ENCODE measurements at regions not wholly inside any gene's neighbourhood (a gene's known extent, or its start where the extent isn't known, plus 50 kb on each side); places are given as distances from the start of the nearest gene placed in this dataset.

GRCh38 chr17:65403626-65404025 lies 157.8 kb downstream of the AXIN2 start:
- DNase-seq = no peak

GRCh38 chr17:65402513-65403496 lies 158.6 kb downstream of the AXIN2 start:
- DNase-seq = no peak

DNA sequence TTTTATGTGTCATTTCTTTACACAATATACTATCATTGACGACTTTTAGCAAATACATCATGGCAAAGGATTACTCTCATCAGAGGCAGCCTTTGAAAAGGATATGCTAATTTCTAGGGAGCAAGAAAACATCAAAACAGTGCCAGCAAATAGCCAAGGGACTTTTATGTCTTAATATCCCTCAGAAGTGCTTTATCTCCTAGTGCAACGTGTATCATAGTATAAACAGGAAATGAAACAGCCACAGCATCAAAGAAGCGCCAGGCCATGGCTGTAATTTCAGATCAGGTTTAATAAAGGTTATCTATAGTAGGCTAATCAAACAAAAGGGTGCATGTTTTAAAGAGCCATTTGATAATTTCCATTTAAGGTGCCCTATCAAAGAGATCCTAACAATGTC lies 159.9 kb downstream of the AXIN2 start:
- no peak for DNase-seq

DNA sequence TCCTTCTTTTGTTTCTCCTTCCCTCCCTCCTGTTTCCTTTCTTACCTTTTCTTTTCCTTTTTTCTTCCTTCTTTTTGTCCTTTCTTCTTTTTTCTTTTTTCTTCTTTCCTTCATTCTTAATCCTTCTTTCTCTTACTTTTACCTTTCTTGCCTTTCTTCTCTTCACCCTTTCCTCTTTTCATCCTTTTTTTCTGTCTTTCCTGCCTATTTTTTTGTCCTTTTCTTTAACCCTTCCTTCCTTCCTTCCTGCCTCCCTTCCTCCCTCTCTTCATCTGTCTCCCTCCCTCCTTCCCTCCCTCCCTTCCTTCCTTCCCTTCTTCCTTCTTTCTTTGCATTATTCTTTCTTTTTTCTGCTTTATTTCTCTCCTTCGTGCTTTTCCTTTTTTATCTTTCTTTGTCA lies 160.7 kb downstream of the AXIN2 start:
- no peak for DNase-seq

DNA sequence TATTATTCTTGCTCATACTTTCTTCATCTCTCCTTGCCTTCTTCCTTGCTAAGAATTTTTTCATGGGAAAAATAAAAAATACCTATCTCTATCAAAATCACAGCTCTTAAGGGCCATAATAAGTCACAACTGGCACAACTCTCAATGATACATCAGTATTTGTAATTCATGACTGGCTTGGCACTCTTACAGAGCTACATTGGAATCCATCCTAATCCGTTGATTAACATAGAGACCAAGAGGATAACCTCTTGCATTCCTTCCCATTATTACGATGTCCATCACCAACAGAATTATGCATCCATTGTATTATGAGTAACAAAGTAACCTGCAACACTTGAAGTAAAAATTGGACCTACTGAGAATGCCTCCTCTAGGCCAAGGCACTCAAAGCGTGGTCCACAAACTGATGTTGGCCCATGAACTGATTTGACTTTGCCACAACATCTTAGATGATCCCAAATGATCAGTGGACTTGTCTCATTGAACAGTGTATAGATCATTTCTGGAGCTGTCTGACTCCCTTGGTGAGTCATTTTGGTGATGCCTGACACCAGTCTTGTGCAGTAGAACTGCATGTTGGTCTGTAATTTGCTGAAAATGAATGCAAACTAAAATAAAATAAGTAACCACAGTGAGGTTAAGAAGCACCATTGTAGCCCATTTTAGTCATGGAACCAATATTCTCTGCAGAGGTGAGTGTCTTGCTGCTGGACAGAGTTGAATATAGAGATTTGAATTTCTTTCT lies 163.2 kb downstream of the AXIN2 start:
- no peak for DNase-seq

- DNase-seq = no peak
These were observed 165.5 kb downstream of the AXIN2 start for GRCh38 chr17:65395924-65396323.

DNA sequence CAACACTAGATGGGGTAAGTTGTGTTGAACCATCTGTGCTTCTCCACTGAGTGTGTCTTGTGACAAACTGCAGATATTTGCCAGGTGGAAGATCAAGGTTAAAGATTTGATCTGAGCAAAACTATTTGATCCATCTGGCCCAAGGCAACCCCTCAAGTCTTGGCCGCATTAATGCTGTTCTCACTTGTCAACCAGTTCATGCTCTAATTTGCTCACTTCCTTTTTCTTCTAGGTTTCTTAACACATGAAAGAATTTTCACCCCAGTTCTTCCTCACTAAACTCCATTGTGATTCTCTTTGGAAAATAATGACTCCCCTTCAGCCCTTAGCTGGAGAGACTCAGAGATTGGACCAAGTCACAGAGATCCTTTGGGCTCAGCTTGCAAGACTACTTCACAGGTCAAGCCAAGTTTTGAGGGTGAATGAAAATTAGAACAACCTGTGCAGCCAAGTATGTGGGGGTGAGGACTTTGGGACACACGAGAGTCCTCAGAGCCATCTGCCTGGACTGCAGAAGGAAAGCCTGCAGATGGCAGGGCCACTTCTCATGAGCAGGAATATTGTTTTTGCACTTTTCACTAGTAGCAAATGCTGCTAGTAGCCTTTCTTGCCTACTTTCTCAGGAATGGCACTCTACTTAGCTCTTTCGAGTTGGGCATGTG lies 166.5 kb downstream of the AXIN2 start:
- DNase-seq = no peak

DNA sequence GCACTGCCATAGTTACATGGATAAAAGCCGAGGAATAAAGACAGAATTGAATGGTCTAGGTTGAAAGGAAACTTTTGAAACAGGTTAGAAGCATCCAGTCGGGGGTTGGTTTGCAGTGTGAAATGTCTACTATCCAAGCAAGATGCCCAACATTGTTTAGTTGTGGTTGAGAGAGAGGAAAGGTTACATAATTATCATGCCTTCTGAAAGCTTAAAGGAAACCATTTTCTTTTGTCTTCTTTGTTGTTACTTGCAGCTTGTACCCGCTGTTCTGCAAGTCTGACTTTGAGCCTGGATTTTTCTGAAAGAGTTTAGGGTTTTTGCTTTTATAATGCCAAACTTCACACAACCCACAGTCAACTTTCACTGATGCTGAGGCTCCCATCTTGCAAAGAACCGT lies 167.9 kb downstream of the AXIN2 start:
- DNase-seq = no peak

DNA sequence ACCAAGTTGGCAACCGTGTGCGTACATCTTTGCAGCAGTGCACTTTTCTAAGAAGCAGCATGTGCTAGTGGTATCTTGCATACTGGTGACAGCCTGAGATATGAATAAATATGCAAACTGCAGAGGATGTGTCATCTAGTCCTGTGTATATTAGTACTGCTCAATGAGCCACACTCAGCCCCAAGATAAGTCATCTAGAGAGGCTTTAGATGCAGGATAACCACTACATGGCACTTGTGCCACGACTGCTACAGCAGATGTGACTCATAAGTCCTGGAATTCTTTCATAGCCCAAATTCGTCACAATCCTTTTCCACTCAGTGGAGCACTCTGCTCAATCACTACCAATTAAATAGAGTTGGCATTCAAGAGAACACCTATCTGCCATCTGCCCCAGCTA lies 171.5 kb downstream of the AXIN2 start:
- DNase-seq = no peak

- no peak for DNase-seq
These were observed 172.0 kb downstream of the AXIN2 start for GRCh38 chr17:65389426-65389825.

- no peak for DNase-seq
These were observed 172.5 kb downstream of the AXIN2 start for GRCh38 chr17:65388911-65389310.

- no peak for DNase-seq
These were observed 174.1 kb downstream of the AXIN2 start for GRCh38 chr17:65387322-65387721.

DNA sequence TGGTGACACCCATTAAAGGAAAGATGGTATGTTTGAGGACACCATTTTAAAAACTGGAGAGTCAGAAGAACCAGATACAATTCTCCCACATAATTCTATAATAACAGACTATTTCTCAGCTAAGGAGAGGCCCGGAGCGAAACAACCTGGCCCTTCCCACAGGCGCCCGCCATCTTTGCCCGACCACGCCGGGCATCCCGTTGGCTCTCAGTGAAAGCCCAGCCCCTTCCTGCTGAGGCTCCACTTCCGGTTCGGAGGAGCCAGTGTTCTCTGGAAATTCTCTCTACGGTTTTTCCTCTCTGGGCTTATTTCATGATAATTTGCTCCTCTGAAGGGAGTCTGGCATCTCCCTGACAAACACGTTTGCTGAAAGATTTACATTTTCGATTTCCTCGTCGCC lies 175.7 kb downstream of the AXIN2 start:
- no peak for DNase-seq

DNA sequence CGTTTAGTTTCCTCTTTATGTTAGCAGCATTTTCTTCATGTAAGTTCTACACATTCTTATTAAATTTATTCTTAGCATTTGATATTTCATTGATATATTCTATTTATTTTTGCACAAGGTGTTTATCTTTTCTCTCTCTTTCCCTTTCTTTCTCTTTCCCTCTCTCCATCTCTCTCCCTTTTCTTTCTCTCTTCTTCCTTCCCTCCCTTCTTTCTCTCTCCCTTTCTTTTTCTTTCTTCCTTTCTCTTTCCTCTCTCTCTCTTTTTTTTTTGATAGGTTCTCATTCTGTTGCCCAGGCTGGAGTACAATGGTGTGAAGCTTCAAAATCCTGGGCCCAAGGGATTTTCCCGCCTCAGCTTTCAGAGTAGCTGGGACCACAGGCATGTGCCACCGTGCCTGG lies 176.4 kb downstream of the AXIN2 start:
- no peak for DNase-seq

- no peak for DNase-seq
These were observed 180.3 kb downstream of the AXIN2 start for GRCh38 chr17:65381152-65381551.

- no peak for DNase-seq
These were observed 186.5 kb downstream of the AXIN2 start for GRCh38 chr17:65374966-65375365.

DNA sequence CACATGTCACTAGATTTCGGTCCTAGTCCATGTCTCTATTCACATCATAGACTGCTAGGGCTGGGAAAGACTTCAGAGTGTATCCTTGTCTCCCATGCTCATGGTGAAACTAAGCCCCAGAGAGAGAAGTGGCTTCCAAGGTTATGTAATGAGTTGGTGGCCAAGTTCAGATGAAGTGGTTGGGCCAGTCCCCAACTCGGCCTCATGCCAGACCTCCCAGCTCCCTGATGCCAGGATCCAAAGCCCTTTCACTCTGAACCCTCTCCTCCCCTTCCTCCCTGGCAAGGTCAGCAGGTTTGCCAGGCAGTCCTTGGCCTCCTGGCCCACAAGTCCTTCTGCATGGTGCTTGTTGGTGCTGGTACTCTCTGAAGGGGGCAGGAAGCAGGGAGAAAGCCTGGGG lies 189.7 kb downstream of the AXIN2 start:
- no peak for DNase-seq

- no peak for DNase-seq
These were observed 190.7 kb downstream of the AXIN2 start for GRCh38 chr17:65370669-65371131.

DNA sequence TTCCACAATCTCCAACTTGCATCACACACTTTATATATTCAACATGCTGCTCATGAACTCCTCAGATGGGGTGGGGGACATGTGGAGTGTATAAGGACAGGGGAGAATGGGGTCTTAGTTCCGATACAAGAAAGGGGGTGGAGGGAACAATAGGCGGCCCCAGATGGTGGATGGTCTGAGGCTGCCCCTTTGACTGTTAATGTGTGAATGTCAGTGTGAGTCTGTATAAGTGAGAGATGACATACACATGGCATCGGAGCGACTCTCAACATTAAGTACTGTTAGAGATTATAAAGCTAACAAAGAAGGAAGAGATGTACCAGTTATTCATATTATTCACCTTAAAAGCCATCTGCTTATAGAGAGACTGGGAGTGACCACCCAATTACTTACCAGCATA lies 193.1 kb downstream of the AXIN2 start:
- DNase-seq = no peak

DNA sequence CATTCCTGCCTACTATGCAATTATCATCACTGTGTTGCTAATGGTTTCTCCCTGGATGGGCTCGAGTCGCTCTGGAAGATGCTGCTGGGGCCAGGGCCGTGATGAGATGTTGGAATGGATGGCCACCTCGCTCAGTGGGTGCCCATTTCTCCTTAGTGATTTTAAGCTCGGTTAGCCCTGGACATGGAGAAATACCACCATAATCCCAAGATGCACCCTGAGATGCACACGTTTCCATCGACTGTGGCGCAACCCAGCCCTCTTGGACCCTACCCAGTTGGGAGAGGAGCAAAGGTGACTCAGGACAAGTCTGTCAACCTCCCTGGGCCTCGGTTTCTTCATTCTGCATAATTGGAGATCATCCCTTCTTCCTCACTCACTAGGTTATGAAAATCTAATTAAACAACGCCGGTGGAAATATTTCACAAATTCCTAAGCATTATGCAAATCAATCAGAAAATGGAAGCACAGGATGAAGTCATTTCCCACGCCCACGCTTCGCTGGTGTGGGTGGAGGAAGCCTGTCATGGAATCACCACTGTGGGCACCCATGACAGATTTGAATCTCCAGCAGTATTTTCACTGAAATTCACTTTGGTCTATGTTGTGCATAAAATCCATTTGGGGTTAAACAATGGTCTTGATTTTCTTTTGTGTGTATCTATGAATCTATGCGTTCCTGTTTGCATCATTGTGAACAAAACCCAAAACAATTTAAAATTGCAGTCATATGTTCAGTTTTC lies 195.2 kb downstream of the AXIN2 start:
- DNase-seq = no peak

DNA sequence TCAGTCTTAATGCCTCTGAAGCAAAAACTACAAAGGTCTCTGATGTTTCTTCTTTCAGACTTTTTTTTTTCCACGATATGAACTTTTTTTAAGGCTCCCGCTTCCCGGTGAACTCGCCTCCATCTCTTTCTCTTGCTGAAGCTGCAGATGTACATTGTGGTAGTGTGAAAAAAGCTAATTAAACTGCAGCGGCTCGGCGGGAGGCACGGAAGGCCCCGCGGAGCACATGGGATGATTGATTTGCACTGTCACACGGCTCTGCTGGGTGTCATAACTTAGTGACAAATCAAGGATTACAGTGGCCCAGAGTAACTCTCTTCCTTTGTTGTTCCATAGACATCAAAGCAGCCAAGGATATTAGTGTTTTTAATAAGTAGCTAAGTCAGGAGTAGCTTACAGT lies 196.3 kb downstream of the AXIN2 start:
- no peak for DNase-seq

GRCh38 chr17:65364438-65364837 lies 197.0 kb downstream of the AXIN2 start:
- DNase-seq = no peak

DNA sequence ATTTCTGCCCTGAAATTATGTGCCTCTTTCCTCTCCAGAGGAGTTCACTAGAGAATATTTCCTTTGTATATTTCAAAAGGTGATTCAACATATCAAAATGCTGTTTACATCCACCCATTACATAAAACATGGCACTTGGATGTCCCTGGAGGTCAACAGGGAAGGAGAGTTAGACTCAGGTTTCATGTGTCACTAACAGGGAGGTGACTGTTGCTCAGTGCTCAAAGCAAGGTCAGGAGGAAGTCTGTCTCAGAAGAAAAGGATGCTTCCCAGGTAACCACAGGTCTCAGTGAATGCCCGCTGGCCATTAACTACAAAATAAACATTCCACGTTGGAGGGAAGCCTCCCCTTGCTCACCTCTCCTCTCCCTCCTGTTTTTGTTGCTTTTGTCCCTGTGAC lies 198.6 kb downstream of the AXIN2 start:
- DNase-seq = no peak

All from NCI-H510A (cell line).